SK-N-DZ (cell line): ENCODE measurements at regions not wholly inside any gene's neighbourhood (a gene's known extent, or its start where the extent isn't known, plus 50 kb on each side); places are given as distances from the start of the nearest gene placed in this dataset.

Experiments used
- DNase-seq: peaks from one replicate; pipeline ENCODE4 v3.0.0-alpha.2; 2015; ENCODE audit warnings: low spot score

DNA sequence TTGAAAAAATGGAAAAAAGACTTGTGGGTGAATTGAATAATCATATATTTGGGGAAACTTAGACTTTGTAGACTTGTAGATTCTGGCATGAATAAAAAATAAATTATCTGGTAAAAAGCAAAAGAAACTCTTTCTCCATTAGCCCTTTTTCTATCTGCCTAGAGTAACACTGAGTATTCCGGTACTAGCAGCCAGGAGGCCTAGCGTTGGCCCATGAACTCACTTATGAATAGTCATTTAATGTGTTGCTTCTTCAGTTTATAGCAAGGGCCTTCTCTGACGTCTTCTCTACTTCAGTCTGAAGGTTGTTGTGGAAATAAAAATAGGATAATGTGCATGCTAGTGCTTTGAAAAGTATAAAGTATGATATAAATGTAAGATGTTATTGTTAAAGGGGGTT is 851.2 kb upstream of the NR2F2 start:
- no peak for DNase-seq

DNA sequence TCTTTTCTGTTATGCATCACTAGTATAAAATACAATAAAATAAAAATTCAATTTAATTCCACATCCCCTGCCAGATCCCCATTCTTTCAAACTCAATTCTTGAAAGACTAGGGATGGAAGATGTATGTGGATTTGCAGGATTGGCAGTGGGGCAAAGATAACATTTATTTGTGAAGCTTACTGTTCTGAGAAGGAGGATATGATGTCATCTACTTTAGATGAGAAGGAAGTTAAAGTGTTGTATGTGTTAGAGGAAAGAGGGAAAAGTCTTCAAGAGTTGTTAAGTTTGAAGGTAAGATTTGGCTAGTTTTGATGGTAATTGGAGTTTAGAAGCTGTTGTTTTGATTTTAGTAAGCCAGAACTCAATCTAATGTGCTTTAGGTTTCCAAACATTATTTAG is 845.1 kb upstream of the NR2F2 start:
- no peak for DNase-seq

DNA sequence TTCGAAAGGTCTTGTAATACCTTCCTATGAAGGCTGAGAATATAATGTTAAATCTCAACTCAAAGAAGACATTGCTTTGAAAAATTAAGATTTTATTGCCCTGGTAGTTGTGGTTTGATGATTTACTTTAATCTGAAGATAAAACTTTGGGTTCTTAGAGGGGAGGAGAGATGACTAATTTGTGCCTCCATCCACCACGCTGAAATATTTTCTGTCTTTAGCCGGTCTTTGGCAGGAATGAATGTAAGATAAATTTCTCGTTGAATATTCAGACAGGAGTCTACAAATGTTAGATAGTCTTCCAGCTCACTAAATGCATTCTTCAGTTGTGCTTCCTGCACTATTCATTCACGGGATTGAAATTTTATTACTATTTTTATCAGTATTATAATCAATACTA is 844.3 kb upstream of the NR2F2 start:
- no peak for DNase-seq

DNA sequence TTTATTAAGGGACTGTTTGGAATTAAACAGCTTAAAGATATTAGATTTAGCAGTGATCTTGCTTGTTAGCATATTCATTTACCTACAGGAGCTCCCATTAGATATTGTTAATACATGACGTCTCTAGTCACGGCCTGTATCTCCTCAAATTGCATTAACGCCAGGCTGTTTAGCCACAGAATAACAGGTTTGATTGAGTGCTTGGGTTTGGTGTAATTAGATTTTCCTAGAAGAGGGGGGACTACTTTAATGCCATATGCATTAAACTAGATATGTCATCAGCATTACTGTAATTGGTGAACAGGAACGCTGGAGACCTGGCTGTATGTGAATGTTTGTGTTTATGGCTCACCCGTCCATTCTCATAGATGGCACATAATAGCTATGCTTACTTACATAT is 841.4 kb upstream of the NR2F2 start:
- peak; percentile 87 for DNase-seq

DNA sequence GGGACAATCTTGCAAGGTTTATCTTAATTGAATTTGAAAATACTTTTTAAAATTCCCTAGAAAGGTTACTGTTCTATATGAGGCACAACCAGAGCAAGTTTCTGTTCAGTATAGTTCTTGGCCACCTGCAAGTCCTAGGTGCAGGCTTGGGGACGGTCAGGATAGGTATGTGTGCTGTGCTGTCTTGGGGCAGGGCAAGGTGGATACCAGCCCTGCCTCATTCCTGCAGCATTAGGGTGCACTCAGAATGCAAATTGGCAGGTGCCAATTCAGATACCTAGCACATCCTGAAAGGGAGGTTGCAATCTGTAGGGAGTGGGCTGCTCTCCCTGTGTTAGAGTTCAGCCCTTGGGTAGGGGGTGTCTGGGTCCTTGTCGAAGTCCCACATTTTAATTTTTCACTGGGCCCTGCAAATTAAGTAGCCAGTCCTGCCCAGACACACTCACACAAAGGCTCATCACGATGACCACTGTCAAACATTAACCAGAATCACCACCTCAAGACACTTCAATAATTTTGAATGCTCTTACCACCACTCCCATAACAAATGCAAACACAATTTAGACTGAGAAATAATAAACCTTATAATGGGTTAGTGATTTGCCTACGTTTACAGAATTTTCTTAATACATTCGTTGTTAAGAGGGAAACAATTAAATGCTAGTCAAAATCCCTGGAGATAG is 838.0 kb upstream of the NR2F2 start:
- no peak for DNase-seq

DNA sequence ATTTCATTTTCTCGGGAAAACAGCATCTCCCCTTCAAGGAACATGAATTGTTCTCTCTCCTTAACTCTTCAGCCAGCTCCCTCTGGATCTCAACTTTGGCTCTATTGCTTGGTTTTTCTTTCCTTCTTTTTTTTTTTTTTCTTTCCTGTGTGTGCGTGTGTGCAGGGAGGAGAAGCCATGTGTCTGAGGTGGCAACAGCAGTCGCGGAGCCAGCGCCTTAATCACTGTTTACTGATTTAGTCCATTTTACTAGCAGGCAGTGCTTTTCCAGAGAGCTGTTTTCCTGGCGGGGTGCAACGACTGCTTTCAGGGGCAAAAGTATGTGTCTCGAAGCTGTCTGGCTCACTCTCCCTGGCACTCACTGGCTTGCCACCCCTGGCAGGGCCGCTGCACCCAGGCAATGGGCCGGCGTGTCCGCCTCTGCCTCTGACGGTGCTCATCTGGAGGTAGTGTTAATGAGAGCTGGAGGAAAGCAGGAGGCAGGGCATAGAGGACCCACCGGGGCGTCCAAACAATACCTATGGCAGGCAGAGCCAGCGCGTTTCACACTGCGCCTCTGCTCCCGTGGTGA is 835.4 kb upstream of the NR2F2 start:
- no peak for DNase-seq

DNA sequence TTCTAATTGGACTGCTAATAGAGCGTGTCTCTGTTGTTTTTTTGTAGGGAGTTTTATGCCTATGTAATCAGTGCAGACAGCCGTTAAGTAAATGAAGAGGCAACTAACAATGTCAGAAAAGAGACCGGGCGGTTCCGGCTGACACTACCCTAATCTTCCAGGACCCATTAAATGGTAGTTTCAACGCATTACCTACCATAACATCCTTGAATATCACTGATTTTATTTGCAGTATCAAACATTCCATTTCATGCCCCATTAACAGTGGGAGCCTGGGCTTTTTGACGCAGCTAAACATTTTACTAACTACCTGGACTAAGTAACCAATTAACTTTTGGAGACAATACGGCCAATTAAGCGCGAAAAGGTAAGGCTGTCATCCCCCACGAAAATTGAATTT is 832.9 kb upstream of the NR2F2 start:
- no peak for DNase-seq

DNA sequence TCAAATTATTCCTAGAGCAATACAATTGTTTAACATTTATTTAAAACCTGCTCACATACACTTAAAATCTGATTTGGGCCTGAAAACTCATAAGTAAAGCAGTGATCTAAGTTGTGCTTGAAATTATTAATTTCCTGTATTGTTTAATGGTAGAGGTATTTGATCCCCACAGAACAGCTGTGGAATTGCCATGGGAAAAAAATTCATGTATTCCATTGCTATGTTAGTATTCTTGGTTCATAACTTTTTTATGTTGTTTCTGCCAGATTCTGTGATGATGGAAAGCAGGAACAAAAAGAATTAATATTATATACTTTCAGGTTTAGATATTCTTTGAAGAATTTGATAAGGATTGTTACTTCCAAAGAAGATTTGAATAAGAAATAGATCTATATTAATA is 831.5 kb upstream of the NR2F2 start:
- no peak for DNase-seq

DNA sequence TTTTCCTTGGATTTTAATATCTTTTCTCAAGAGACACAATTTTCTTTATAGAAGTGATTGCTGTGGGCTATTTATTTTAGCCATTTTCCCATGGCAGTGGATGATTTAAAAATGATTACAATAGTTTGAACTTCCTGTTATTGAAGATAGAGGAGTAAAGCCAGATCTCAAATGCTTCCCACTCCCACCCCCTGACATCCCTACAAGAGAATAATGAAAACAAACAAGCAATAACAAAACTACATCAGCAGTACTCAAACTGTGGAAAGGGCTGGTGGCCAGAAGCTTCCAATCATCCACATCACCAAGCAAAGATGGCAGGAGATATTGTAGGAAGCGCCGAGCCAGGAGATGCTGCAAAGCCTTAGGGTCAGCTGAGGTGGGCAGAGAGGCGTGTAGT is 831.1 kb upstream of the NR2F2 start:
- no peak for DNase-seq

DNA sequence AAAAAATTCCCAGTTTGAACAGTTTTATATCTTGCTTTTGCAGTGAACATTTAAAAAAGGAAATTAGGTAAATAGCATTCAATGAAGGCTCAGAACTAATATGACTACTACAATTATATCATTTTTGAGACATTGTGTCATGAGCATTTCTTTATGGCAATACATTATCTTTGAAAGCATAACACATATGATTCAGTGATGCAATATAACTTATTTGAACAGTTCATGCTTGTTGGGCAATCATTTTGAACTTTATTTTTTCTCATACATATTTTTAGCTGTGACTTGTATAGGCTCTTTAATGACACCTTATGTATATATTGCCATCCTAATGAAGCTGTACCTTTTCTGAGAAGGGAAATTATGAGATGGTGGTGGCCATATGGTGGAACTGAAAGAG is 828.6 kb upstream of the NR2F2 start:
- no peak for DNase-seq

DNA sequence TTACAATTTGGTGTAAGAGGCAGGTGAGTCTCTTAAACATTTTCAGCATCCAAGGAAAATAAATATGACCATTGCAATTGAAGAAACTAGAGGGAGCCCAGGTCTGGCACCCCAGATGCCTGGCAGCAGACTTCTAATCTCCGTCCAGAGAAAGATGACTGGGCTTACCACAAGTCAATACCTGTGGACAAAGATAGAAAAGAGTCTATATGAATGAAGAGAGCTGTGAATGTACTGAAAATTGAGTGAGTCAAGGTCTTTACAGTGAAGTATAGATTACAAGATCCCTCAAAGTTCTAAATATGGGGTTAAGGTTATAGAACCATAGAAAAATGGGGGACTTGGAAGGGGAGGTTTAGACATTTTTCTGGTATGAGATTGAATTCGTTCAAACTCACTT is 827.4 kb upstream of the NR2F2 start:
- DNase-seq = no peak

DNA sequence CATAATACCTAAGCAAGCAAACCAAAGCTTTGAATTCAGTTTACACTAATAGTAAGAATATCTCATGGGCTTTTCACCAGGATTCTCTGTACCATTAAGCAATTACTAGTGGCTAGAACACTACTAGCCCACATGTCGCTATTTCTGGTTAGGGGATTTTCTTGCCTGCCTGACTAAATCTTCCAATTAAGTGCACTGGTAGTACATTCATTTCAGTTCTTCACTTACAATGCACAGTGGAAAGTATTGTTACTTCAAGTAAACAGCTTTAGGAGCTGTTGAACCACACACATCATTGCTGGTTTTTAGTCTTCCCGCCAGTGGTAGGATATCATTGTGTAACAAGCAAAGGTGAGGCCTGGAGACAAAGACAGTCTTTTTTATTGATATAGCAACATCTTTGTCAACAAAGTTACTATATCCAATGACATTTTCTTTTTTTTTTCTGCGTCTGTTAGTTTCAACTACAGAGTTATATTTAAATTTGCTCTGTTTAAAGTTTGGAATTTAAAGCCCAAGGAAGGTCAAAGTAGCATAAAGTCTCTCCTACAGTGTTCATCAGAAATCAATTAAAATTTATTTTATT is 826.8 kb upstream of the NR2F2 start:
- no peak for DNase-seq

DNA sequence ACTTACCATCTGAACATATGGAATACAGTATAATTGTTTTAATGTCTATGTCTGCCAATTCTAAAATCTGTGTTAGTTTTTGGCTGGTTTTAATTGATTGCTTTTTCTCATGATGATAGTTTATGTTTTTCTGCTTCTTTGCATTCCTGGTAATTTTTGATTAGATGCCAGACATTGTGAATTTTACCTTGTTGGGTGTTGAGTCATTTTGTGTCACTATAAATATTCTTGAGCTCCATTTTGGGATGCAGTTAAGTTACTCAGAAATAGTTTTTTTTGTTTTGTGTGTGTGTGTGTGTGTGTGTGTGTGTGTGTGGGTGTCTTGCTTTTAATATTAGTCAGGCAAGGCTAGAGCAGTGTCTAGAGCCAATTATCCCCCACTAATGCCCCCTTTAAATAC is 818.8 kb upstream of the NR2F2 start:
- no peak for DNase-seq

DNA sequence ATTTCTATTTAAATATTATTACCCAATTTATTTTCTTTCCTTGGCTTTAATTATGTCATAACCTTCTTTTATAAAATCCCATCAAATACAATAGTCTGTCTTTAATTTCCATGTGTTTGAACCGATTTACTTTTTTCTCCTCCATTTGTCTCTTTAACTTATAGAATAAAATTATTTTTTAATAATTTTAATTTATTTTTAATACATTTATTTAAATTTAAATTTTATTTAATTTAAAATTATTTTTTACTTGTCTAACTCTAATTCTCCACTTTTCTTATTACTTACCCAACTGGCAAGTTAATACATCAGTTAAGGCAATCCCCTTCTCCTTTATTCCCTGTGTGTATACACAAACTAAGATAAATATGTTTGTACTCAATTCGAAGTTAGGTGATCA is 817.6 kb upstream of the NR2F2 start:
- DNase-seq = no peak

DNA sequence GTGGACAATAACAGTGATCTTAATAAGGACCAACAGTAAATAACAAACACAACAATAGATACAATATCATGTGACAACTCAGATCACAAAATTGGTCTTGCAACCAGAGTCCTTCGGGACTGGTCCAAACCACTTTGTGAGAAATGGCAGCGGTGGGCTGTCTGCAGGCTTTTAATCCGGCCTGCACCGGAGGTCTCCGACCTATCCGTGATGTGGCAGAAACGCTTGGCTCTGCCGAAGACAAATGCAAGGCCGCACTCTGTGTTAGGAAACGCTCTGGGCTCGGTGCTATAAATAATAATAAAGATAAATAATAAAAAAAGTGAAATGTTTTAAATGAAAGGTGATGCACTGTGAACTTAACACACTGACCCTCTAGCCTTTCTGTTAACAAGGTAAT is 810.6 kb upstream of the NR2F2 start:
- DNase-seq = no peak

DNA sequence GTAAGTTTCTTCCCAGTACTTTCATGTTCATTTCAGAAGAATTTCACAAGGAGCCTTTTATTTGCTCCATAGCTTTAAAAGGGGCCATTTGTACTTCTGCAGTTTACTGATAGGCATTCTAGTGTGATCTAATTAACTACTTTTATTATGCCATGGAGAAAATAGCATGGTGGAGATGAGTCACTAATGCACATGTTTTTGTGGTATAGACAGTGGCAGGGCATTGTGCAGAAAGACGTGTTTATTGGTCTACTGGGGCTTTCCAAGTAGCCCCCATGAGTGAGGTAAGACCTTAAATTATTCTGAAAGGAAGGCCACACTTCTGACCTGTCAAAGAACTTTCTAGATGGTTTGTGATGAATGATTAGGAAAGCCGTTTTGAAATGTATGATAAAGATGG is 810.0 kb upstream of the NR2F2 start:
- no peak for DNase-seq

DNA sequence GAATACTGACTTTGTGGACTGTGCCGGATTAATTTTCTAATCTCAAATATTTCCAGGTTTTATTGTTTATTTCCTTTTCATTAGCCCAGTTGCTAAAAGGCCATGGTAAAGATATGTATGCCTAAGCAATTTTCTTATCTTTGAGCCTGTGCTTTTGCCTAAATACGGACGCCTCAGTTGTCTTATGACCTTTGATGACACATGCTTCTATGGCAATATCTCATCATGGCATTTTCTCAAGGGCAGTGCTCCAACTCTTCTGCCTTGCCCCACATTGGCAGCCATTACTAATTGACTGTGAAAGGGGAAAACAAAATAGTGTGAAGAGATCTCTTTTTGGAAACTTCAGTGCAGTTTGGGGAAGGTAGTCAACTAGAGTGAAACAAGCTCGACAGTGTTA is 809.6 kb upstream of the NR2F2 start:
- no peak for DNase-seq

DNA sequence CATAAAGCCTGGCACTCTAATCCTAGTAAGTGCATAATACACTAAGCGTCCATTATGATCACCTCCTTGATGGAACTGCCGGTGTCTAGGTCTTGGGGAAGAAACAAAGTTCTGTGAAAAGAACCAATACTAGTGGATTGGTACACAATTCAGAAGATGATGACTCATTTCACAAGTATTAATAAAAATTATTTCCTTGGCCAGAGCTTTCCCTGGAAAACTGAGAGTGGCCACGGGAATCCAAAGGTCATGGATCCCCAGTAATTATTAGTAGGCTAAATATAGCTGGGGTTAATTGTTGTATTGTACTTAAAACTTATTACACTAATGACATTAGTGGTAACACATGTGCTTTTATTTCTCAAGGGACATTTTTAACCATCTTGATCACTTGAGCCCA is 808.0 kb upstream of the NR2F2 start:
- DNase-seq = no peak

DNA sequence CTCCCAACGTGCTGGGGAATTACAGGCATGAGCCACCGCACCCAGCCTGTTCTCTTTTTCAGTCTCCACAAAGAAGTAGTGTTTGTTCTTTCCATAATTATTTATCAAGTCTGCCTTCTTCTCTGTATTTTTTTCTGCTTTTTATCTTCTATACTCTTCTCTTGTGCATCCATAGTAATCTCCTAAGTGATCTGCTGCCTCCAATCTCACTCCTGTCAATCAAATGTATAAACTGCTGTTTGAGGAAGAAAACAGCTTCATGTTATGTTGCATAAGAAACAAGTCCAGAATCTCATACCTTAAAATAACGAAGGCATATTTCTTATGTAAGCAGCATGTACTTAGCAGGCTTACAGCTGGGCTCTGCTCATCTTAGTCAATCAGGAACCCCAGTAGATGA is 801.6 kb upstream of the NR2F2 start:
- no peak for DNase-seq

DNA sequence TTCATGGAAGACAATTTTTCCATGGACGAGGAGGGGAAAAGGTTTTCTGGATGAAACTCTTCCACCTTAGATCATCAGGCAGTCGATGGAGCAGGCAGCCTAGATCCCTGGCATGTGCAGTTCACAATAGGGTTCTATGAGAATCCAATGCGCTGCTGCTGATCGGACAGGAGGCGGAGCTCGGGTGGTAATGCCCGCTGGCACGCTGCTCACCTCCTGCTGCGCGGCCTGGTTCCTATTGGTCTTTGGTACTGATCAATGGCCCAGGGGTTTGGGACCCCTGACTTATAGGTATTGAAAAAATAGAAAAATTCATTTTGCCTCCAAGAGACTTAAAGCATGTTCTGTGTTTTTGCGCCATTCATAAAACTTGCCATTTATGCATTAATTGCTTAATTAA is 793.9 kb upstream of the NR2F2 start:
- DNase-seq = no peak

DNA sequence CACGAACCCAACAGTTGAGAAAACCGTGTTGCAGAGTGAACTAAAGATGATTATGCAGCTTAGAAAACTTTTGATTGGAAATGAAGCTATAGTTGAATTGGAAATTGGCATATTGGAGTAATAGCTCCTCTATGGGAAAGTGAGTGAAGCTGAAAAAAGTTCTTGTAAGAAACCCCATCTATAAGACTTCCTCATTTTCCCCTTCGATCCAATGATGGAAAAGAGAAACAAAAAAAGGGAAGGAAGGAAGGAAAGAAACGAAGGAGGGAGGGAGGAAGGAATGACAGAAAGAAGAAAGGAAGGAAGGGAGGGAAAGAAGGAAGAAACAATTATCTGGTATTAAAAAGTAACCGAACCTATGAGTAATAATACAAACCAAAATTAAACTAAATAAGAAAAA is 791.8 kb upstream of the NR2F2 start:
- DNase-seq = no peak

DNA sequence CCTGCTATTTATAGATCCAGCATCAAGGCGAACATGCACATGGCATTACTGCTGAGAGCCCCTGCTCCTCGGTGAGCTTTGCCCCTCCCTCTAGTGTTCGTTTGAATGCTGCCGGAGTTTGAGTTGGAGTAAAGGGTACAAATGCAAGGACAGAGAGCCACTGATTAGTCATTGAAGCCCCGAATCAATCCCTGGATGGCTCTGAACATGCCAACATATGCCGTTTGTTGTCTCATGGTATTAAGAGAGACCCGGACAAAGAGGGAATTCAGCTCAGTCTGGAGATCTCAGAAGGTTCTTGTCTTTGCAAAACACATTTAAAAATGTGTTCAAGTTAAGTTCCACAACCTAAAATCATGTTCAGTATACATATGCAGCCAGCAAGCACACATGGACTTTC is 789.2 kb upstream of the NR2F2 start:
- DNase-seq = no peak

DNA sequence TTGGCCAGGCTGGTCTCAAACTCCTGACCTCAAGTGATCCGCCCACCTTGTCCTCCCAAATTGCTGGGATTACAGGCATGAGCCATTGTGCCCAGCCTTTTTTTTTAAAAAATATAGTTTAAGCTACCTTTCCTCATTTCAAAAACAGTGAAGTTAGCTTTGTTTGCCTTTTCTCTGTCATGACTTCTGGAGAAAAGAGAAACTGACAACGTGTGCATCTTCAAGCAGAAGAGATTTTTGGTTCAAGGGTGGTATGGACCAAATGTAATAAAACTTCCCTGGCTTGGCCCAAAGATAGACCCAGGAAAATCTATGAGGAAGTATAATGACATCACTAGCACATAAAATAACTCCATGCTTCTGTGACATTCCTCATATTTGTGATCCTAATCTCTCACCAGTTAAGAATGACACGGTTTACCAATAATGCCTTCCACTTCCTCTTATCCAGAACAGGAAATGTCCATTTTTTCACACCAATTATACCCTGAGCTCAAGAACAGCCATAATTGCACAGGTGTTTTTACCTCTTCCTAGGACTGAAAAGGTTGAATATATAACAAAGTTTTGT is 781.2 kb upstream of the NR2F2 start:
- DNase-seq = no peak
